GM19025 (cell line): ENCODE measurements at regions not wholly inside any gene's neighbourhood (a gene's known extent, or its start where the extent isn't known, plus 50 kb on each side); places are given as distances from the start of the nearest gene placed in this dataset.
"Not testable (repeated sequence)": the region's sequence is repeated elsewhere in the genome, so short reads cannot be mapped to it uniquely, and the experiment has no call there.

ENCODE experiments used
- ATAC-seq: cut with Tn5 transposase; IDR thresholded peaks from one replicate; pipeline ENCODE4 v1.9.1; 2021; ENCODE audit warnings: mild to moderate bottlenecking, low read depth, moderate library complexity; ENCODE audit not compliant: unreplicated experiment

- ATAC-seq = no peak
Measured at GRCh38 chr5:163105456-163105855, 331.9 kb upstream of the CCNG1 start.

GRCh38 chr5:163106098-163106497, 331.3 kb upstream of the CCNG1 start:
- peak; percentile 64 for ATAC-seq

GRCh38 chr5:163108351-163108750, 329.0 kb upstream of the CCNG1 start:
- no peak for ATAC-seq

GRCh38 chr5:163115011-163115410, 322.4 kb upstream of the CCNG1 start:
- no peak for ATAC-seq

- not testable (repeated sequence) for ATAC-seq
Measured at GRCh38 chr5:163116618-163117017, 320.8 kb upstream of the CCNG1 start.

GRCh38 chr5:163134061-163134460, 303.3 kb upstream of the CCNG1 start:
- ATAC-seq = no peak

GRCh38 chr5:163135849-163136248, 301.5 kb upstream of the CCNG1 start:
- ATAC-seq = no peak

GRCh38 chr5:163161512-163161911, 275.9 kb upstream of the CCNG1 start:
- no peak for ATAC-seq

GRCh38 chr5:163162645-163163044, 274.8 kb upstream of the CCNG1 start:
- no peak for ATAC-seq

- no peak for ATAC-seq
Measured at GRCh38 chr5:163163858-163164257, 273.5 kb upstream of the CCNG1 start.

- ATAC-seq = no peak
Measured at GRCh38 chr5:163165277-163165676, 272.1 kb upstream of the CCNG1 start.

- not testable (repeated sequence) for ATAC-seq
Measured at GRCh38 chr5:163170161-163170560, 267.2 kb upstream of the CCNG1 start.

- no peak for ATAC-seq
Measured at GRCh38 chr5:163172540-163173338, 264.7 kb upstream of the CCNG1 start.

GRCh38 chr5:163177971-163178370, 259.4 kb upstream of the CCNG1 start:
- no peak for ATAC-seq

GRCh38 chr5:163185315-163185714, 252.1 kb upstream of the CCNG1 start:
- no peak for ATAC-seq

GRCh38 chr5:163189023-163189553, 248.3 kb upstream of the CCNG1 start:
- no peak for ATAC-seq

GRCh38 chr5:163190283-163190682, 247.1 kb upstream of the CCNG1 start:
- peak; percentile 63 for ATAC-seq

GRCh38 chr5:163190784-163191183, 246.6 kb upstream of the CCNG1 start:
- no peak for ATAC-seq

GRCh38 chr5:163193886-163194285, 243.5 kb upstream of the CCNG1 start:
- no peak for ATAC-seq

GRCh38 chr5:163205645-163206044, 231.8 kb upstream of the CCNG1 start:
- no peak for ATAC-seq

- no peak for ATAC-seq
Measured at GRCh38 chr5:163221581-163221980, 215.8 kb upstream of the CCNG1 start.

GRCh38 chr5:163222982-163223381, 214.4 kb upstream of the CCNG1 start:
- no peak for ATAC-seq
